Left ventricle myocardium superior (tissue), 1 donor: ENCODE measurements at regions not wholly inside any gene's neighbourhood (a gene's known extent, or its start where the extent isn't known, plus 50 kb on each side); places are given as distances from the start of the nearest gene placed in this dataset.

Source experiments
- ATAC-seq: fragments of 200-7000 bp; cut with Tn5 transposase; one replicate; pipeline ENCODE4 v1.9.1; 2020; ENCODE audit warnings: mild to moderate bottlenecking, moderate library complexity
- DNase-seq: peaks from one replicate; pipeline ENCODE4 v3.0.0-alpha.2; 2020
- intact Hi-C: fragments of 100-400 bp; cut with micrococcal nuclease; formaldehyde crosslinking; loops from one replicate; pipeline ENCODE4 v1.11.0; 2022
- donor health status: DM: no; HTN: yes; CAD: no; lungs with severe emphysema.

DNA sequence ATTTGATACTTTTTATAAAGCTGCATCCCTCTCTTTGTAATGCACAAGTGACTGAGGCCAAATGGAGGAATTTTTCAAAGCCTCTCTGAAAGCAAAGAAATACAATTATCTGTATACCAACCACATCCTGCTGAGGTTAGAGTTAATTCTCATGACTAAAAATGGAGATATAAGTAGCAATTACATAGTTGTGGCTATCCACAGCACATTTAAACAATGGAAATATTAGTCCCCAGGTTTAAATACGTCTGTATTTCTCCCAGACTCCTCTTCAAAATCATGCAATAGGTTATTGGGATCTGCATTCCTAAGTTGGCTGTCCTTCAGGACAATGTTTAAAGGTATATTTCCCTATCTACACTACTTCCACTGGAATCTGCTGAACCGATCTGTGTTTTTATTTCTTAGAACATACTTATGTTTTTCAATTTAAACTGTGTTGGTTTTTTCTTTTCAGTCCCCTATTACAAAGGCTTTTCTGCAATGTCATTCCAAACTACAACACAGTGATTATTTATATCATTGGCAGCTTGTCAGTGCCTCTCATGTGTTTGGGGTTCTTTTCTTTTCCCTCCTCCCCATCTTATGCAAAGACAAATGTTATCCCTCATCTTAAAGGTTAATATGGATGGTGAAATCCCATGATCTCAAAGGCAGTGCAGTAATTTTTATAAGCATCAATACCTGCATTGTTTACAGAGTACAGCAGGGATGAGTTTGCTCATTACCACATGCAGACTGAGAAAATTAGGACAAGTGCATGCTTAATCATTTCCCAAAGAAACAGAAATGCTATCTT, 134.8 kb upstream of the FSHR start:
- ATAC-seq, result peak; percentile 71
- no peak for DNase-seq
- intact Hi-C loops, result no loop called here

DNA sequence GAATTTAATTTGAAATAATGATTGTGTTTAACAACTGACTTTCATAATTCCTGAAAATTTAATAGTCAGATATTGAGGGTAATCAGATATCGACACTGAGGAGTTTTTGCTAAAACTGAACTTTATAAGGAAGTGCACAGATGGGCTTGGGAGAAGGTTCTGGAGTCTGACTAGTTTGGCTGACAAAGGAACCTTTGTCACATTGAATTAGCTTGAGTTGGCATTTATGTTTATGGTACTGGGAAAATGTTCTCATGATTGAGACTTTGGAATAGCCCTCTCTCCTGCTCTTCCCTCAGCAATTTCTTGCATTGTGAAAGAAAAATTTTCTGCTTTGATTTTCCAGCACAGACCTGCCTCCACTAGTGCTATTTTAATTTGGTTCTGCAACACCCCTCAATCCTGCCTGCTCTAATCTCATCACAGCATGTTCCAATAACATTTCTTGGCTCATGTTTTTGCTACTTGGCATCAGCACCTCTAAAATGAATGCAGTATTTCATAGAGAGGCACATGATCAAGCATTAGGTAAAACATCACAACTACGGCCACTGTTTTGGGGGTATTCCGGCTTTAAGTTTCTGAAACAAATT, 133.9 kb upstream of the FSHR start:
- peak; percentile 96 for ATAC-seq
- intact Hi-C loops, result no loop called here
- DNase-seq, result no peak

DNA sequence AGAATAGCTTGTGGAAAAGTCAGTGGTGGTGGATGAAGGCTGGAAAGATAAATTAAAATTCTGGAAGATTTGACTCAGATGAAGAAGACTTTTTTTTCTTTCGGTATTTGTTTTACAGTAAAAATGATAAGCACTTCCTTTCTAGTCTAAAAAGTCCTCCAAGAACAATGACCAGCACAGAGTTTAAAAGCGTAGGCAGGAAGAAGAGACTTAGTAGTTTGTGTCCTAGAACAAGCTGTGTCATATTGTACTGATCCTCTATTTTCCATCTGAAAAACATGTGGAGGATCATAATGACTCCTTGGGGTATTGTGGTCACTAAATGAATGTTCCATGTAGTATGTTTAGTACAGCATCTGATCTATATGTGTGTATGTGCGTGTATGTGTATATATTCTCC, 132.4 kb upstream of the FSHR start:
- DNase-seq, result no peak
- intact Hi-C loops, result no loop called here

DNA sequence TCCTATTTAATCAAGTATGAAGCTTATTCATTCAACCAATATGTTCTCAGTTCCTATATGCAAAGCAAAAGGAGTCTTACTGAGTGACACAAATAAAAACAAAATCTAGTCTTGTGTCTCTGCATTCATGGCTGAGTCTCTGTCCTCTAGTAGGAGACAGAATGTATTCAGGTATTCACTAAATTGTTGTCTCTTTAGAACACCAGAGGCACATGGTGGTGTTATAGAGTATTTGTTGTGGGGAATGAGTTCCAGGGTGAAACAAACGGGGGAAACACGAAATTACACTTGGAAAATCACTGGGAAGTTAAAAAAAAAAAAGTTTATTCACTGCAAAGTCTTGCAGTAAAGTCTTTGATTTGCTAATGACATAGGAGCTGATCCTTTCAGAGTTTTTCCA, 131.7 kb upstream of the FSHR start:
- ATAC-seq, result no peak
- no peak for DNase-seq
- intact Hi-C loops, result no loop called here

More for the DNA sequence above, 132.4 kb upstream of the FSHR start:
- ATAC-seq, result no peak

DNA sequence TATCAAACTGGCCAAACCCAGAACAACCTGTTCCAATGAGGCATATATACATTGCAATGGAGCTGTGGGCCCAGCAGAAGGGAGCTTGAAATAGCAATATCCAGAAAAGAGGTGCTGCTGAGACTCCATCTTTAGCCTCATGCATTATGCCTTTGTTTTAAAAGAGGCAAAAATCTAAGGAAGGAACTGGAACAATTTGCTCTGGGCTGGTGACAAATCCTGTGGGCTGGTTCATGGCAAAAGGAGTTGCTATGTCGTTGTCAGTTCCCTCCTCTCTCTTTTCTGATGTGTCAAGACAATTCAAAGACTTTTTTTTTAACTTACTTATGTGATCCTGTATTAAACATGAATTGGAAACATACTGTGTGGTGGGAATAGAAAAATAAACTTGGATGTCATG, 124.2 kb upstream of the FSHR start:
- DNase-seq (no peak), ATAC-seq (no peak)
- intact Hi-C loops, result no loop called here

DNA sequence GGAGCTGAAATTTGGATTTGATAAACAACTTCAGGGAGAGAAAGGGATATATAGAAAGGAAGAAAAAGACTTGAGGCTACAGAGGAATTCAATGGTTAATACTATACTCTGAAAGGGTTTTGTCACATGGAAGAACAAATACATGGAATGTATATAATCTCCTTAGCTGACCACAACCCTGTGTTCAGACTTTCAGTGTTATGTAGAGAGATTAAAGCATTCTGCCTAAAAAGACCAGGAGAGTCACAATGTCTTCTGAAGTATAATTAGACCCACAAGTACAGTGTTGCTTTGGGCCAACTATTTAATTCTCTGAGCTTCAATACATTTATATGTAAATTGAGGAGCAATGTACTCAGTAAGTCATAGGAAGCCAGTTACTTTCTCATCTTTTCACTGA, 123.8 kb upstream of the FSHR start:
- ATAC-seq, result no peak
- no peak for DNase-seq
- intact Hi-C loops, result no loop called here

DNA sequence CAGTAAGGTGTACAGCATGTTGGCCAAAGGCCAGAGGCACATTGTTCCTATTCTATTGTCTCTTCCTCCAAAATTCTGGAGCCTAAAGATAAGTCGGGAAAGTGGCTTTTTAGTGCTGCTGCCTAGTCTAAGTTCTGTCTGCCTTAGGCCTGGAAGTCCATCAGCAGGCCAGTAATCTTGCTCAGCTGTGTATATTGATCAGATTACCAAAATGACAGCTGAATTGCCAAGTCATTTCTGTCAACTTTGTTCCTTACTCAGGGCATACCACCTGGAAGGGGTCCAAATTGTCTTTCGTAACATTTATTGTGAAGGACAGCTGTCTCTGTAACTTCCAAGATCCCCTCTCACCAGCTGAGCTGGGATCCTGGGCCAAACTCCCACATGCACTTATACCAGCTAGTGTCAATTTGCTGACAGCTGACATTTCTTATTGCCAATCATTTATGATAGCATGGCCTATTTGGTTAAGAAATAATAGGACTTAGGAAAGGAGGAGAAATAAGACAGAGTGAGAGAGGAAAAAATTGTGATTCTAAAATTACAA, 116.8 kb upstream of the FSHR start:
- DNase-seq (no peak), ATAC-seq (no peak)
- intact Hi-C loops, result no loop called here

DNA sequence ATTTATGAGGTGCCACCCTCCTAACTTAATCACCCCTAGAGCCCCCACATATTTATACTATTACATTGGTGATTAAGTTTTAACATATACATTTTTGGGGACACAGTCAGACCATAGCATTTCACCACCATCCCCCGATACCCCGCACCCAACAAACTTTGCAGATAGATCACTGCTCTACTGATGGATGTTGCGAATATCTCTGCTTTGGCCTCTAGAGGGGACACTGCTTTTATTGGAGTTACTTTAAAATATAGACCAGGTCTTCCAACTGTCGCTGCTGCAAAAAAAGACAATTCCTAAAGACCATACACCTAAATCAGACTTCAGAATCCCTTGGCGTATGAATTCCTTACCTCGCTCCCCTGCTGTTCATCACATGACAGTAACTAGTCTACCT, 115.8 kb upstream of the FSHR start:
- ATAC-seq (no peak), DNase-seq (no peak)
- intact Hi-C loops, result no loop called here

DNA sequence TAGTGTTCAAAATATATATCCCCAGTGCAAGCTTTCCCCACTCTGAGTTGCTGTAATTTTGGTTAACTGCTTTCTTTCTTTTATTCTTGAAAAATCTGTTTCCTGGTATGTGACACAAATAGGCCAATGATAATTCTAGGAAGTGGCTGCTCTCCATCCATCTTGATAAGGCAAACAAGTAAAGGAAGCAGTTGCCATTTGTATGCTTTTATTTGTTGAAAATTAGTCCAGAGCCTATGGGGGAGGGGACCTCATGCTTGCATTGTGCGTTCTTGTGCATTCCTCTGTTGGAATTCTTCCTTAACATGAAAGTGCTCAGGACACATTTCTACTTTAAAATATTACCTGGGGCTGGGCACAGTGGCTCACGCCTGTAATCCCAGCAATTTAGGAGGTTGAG, 111.2 kb upstream of the FSHR start:
- intact Hi-C loops, result no loop called here
- ATAC-seq, result no peak
- DNase-seq, result no peak

DNA sequence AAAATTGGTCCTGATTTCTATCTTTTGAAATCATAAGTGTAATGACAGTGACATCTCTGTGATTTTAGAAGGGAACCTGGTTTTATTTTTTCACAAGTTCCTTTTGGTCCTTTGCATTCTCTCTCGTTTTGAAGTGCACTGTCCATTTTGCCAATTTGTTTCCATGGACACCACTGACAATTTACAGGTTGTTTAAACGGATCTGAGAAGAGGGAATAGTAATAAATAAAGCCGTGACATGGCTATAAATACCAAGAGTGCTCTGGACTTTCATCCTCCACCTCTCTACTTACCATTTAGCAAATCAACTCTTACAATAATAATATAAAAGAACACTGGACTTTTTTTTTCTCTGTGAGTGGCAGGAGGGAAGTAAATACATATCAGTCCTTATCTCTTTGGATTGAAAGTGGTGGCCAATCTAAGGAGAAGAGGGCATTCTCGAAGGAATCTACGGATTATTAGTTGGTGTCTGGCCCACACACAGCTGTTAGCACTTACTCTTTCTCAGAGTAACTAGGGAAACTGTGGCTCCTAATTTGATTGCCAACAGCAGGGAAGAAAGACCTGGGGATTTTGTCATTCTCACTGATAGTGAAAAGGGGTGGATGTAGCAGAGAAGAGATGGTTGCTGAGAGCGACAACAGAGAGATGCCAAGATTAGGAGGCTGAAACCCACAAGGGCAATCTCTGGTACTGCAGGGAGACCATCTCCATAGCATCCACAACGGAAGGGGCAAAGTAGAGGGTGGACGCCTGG, 108.7 kb upstream of the FSHR start:
- ATAC-seq (no peak), DNase-seq (no peak)
- intact Hi-C loops, result no loop called here

DNA sequence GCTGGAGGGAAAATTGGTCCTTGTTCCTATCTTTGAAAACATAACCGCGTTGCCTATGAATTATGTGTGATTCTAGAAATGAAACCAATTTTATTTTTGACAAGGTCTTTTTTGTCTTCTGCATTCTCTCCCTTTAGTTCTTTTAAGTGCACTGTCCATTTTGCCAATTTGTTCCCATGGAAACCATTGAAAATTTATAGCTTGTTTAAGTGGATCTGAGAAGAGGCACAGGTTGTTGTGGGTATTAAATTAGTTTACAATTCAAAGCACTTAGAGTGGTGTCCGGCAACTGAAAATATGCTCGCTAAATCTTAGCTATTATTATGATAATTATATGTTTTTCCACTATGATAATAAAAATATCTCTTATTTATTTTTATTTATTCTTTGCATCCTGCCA, 107.5 kb upstream of the FSHR start:
- intact Hi-C loops, result no loop called here
- DNase-seq, result no peak
- ATAC-seq, result no peak

DNA sequence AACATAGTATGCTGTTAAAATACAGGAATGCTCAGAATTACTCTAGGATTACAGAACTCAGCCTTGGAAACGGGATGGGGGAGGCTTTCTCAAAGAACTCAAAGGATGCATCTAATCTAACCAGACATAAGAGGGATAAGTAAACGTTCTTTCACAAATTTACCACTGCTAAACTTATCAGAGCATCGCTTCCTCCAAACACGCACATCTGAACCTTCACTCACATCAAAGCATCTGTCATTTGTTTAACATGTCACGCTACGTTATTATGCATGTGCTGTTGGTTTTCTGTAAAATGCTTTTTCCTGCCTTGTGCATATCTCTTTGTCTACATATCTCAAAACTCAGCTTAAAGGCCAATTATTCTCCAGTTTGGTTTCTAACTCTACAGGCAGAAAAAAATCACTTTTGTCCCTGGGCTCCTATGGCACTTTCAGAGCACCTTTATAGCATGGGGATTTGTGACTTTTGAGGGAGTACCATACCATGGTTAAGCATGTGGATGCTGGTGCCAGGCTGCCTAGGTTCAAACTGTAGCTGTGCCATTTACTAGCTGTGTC, 106.7 kb upstream of the FSHR start:
- intact Hi-C loops, result no loop called here
- DNase-seq (no peak), ATAC-seq (no peak)

DNA sequence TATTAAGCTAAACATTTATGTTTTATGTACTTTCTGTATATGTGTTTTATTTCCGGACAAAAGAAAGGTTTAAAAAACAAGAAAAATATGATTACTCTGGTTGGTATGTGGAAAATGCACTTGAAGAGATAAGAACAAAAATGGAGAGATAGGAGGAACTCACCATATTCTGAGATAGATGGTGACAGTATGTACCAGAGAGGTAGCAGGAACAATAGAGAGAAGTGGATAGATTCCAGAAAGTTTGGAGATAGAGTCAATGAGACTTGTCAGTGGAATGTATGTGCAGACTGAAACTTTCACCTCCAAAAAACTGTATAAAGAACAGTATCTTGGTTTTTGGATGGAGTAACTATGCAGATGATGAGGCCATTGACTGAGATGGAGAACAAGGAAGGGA, 105.6 kb upstream of the FSHR start:
- intact Hi-C loops, result no loop called here
- ATAC-seq, result no peak
- no peak for DNase-seq

DNA sequence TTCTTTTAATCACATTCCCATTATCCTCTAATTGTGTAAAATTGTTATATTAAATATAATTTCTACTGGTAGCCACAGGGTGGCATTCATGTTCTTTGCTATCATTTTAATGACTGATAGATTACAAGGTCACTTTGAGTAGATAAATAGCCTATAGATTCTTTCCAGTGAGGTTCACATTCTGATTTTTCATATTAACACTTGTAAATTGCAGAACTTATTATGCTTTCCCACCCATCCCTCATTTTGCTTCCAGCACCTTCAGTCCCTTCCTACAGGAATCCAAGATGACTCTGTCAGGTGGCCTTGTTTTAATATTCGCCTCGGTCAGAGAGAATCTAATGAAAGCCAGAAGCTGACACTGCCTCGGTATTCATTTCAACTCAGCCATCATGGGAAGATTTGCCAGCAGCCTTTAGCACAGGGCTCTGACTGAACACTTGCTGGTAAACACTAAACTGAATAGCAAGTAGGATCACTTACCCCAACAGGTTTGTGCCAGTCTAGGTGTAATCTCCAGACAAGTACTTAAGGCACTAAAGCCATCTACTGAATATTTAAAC, 101.2 kb upstream of the FSHR start:
- intact Hi-C loops, result no loop called here
- no peak for DNase-seq
- no peak for ATAC-seq

DNA sequence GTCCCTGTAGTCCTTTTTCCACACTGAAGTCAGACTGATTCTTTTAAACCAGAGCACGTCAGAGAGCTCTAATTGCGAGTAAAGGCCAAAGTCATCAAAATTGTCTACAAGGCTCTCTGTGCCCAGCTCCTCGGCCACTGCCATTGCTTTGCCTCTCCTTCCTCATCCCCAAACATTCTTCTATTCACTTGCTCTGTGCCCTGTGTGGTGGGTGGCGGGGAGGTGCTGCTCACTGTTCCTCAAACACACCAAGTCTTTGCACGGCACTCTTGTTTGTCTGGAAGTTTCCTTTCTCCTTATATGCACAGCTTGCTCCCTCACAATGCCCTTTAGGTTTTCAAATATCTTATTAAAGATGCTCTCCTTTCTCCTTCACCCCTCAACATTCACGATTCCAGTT, 100.1 kb upstream of the FSHR start:
- DNase-seq, result no peak
- intact Hi-C loops, result no loop called here
- no peak for ATAC-seq

DNA sequence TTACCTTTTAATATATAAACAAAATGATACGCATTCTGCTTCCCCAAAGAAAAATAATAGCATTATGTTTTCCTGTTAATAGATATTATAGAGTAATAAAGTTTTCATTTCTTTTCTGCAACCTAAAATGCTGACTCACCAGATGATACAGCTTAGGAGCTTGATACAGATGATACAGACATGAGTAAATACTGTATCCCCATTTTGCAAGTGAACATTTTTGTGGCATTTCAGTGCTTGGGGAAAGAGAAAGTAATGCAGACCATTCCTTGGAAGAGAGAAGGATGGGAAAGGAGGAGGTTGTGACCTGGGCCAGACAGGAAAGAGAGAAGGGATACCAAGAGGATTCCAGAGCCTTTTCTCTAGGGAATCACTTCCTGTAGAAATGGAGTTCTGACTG, 97.5 kb upstream of the FSHR start:
- DNase-seq (no peak), ATAC-seq (no peak)
- intact Hi-C loops, result no loop called here

DNA sequence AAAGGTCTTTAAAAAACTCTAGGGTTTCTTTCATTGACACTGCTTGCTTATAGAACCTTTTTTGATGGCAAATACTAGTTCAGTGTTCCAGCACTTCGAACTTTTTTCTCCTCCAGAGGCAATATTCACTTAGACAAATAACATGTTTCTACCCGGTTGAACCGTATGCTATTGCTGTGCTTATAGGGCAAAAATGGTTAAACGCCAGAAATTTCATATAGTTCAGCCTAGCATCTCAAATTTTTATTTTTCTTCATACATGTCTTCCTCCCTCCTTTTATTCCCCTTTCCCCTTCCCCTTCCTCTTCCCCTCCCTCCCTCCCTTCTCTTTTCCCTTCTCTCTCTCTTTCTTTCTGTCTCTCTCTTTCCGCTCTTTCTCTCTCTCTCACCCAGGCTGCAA, 96.9 kb upstream of the FSHR start:
- ATAC-seq, result no peak
- no peak for DNase-seq
- intact Hi-C loops, result no loop called here

DNA sequence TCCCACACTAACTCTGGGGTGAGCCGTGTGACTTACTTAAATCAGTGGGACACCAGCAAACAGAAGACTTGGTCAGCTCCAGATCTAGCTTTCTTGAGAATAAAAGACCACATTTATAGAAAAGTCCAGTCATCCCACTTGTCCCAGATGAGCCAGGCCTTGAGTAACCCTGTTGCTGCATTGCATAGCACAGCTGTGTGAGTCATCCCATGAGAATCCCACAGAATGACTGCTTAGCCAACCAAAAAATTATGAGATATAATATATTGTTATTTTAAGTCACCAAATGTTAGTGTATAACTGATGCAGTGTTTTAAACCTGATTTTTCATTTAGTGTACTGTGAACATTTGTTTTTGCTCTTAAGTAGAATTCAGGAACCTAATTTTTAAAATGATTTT, 94.2 kb upstream of the FSHR start:
- intact Hi-C loops, result no loop called here
- peak; percentile 61 for ATAC-seq
- no peak for DNase-seq

DNA sequence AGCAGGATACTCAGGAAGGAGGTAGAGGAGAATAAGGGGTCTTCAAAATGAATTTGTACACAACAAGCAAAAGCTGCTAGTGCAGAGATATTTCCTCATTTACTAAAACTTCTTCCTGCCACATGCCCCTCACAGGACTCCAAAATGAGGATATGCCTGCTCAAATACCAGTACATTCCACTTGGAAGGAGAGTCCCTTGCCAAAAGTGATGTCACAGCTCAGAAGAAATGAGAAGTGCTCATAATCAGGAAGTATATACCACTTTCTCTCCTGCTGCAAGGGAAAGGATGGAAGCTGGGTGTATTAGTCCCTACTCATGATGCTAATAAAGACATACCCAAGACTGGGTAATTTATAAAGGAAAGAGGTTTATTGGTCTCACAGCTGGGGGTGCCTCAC, 87.7 kb upstream of the FSHR start:
- intact Hi-C loops, result no loop called here
- ATAC-seq, result no peak
- no peak for DNase-seq

DNA sequence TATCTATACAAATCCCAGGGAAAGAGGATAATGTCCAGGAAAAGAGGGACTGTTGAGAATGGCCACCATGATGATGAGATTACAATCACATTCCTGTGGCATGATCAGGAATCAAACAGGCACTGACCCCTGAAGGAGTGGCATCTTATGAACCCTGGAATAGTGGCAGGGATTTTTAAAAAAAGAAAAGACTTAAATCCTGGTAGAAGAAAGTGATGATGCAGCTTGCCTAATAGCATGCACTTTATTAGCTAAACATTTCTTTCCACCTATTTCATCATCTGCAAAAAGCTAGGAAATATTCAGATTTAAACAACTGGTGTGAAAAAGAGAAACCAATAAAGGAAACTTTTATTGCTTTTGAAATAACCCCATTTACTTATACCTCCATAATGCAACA, 87.2 kb upstream of the FSHR start:
- DNase-seq (no peak), ATAC-seq (no peak)
- intact Hi-C loops, result no loop called here
